Activated naive CD4-positive, alpha-beta T cell treated with anti-CD3 and anti-CD28 coated beads, Interleukin-2, amount 50 U/mL, for 72 hours (primary cell): ENCODE measurements at regions not wholly inside any gene's neighbourhood (a gene's known extent, or its start where the extent isn't known, plus 50 kb on each side); places are given as distances from the start of the nearest gene placed in this dataset.
"Not testable (repeated sequence)": the region's sequence is repeated elsewhere in the genome, so short reads cannot be mapped to it uniquely, and the experiment has no call there.

ENCODE experiments used
- ATAC-seq, 2 donors: fragments of 150-1000 bp; cut with Tn5 transposase; 2 replicates each; pipeline ENCODE4 v1.10.0; 2021; ENCODE audit warnings: mild to moderate bottlenecking in 2 of 2, moderate library complexity in 2 of 2
- DNase-seq, 2 donors: peaks; one replicate each; pipeline ENCODE4 v3.0.0; 2021 to 2022; ENCODE audit warnings: low spot score in 2 of 2
- H3K27ac Mint-ChIP-seq, 2 donors: one replicate each; pipeline ENCODE4 v1.8.0; 2022; ENCODE audit warnings: mild to moderate bottlenecking in 2 of 2, mixed read lengths in 2 of 2
- H3K36me3 Mint-ChIP-seq, 2 donors: one replicate each; pipeline ENCODE4 v1.8.0; 2022; ENCODE audit warnings: mixed read lengths in 2 of 2
- H3K9me3 Mint-ChIP-seq, 2 donors: one replicate each; pipeline ENCODE4 v1.8.0; 2022; ENCODE audit warnings: mixed read lengths in 2 of 2

GRCh38 chrY:22472027-22472426, 68.8 kb downstream of the RBMY1J start:
- not testable (repeated sequence) for H3K36me3 Mint-ChIP-seq, ATAC-seq, H3K9me3 Mint-ChIP-seq, H3K27ac Mint-ChIP-seq, DNase-seq

GRCh38 chrY:22477846-22478245, 74.6 kb downstream of the RBMY1J start:
- DNase-seq, H3K9me3 Mint-ChIP-seq, H3K36me3 Mint-ChIP-seq, ATAC-seq, H3K27ac Mint-ChIP-seq: not testable (repeated sequence)

GRCh38 chrY:22484465-22484864, 81.3 kb downstream of the RBMY1J start:
- not testable (repeated sequence) for H3K9me3 Mint-ChIP-seq, ATAC-seq, DNase-seq, H3K36me3 Mint-ChIP-seq, H3K27ac Mint-ChIP-seq

- H3K36me3 Mint-ChIP-seq, H3K27ac Mint-ChIP-seq, H3K9me3 Mint-ChIP-seq, DNase-seq, ATAC-seq: not testable (repeated sequence)
These were observed 85.5 kb downstream of the RBMY1J start for GRCh38 chrY:22488688-22489087.

GRCh38 chrY:22499756-22500155, 96.5 kb downstream of the RBMY1J start:
- DNase-seq, ATAC-seq, H3K9me3 Mint-ChIP-seq, H3K36me3 Mint-ChIP-seq, H3K27ac Mint-ChIP-seq: not testable (repeated sequence)

GRCh38 chrY:22513719-22514118, 110.5 kb downstream of the RBMY1J start:
- H3K9me3 Mint-ChIP-seq, ATAC-seq, H3K27ac Mint-ChIP-seq, H3K36me3 Mint-ChIP-seq, DNase-seq: not testable (repeated sequence)

- H3K27ac Mint-ChIP-seq, H3K36me3 Mint-ChIP-seq, DNase-seq, ATAC-seq, H3K9me3 Mint-ChIP-seq: not testable (repeated sequence)
These were observed 122.6 kb downstream of the RBMY1J start for GRCh38 chrY:22525841-22526240.

GRCh38 chrY:22572975-22573374, 169.8 kb downstream of the RBMY1J start:
- DNase-seq, ATAC-seq, H3K9me3 Mint-ChIP-seq, H3K27ac Mint-ChIP-seq, H3K36me3 Mint-ChIP-seq: not testable (repeated sequence)

GRCh38 chrY:22598767-22599166, 195.6 kb downstream of the RBMY1J start:
- ATAC-seq, result peak in 1 of 2 donors; percentile 67
- H3K36me3 Mint-ChIP-seq, result not testable (repeated sequence)

GRCh38 chrY:22605036-22605435, 201.8 kb downstream of the RBMY1J start:
- not testable (repeated sequence) for DNase-seq, H3K27ac Mint-ChIP-seq, H3K9me3 Mint-ChIP-seq, H3K36me3 Mint-ChIP-seq, ATAC-seq

More at GRCh38 chrY:22598767-22599166, 195.6 kb downstream of the RBMY1J start:
- not testable (repeated sequence) for H3K27ac Mint-ChIP-seq, H3K9me3 Mint-ChIP-seq, DNase-seq

- not testable (repeated sequence) for DNase-seq, H3K27ac Mint-ChIP-seq, H3K36me3 Mint-ChIP-seq, ATAC-seq, H3K9me3 Mint-ChIP-seq
These were observed 202.4 kb downstream of the RBMY1J start for GRCh38 chrY:22605658-22606057.

- not testable (repeated sequence) for H3K36me3 Mint-ChIP-seq, H3K9me3 Mint-ChIP-seq, H3K27ac Mint-ChIP-seq, DNase-seq
- peak; percentile 28 to 77 for ATAC-seq
These were observed 203.7 kb downstream of the RBMY1J start for GRCh38 chrY:22606889-22607288.

GRCh38 chrY:22612772-22613171, 209.6 kb downstream of the RBMY1J start:
- not testable (repeated sequence) for H3K27ac Mint-ChIP-seq, H3K36me3 Mint-ChIP-seq, H3K9me3 Mint-ChIP-seq, DNase-seq, ATAC-seq
